Activated CD8-positive, alpha-beta T cell treated with anti-CD3 and anti-CD28 coated beads for 36 hours (primary cell): ENCODE measurements at regions not wholly inside any gene's neighbourhood (a gene's known extent, or its start where the extent isn't known, plus 50 kb on each side); places are given as distances from the start of the nearest gene placed in this dataset.

Experiments
- ATAC-seq: fragments of 200-7000 bp; cut with Tn5 transposase; one replicate; pipeline ENCODE4 v1.10.0; 2021; ENCODE audit warnings: mild to moderate bottlenecking, moderate library complexity
- CTCF ChIA-PET: fragments of 350-600 bp; sonication (Branson Sonifier 250); formaldehyde crosslinking; loops from one replicate; lab custom pipeline; 2021; ENCODE audit warnings: antibody characterized with exemption; lab: Charles Lee
- POLR2A ChIA-PET: fragments of 350-600 bp; sonication (Branson Sonifier 250); formaldehyde crosslinking; loops from one replicate; lab custom pipeline; 2021; ENCODE audit warnings: antibody characterized with exemption; lab: Charles Lee
- DNase-seq: peaks from one replicate; pipeline ENCODE4 v3.0.0-alpha.2; 2020
- H3K27ac Mint-ChIP-seq: one replicate; pipeline ENCODE4 v1.8.0; 2021; ENCODE audit warnings: mild to moderate bottlenecking, mixed read lengths
- H3K27me3 Mint-ChIP-seq: one replicate; pipeline ENCODE4 v1.8.0; 2021; ENCODE audit warnings: mixed read lengths
- H3K36me3 Mint-ChIP-seq: one replicate; pipeline ENCODE4 v1.8.0; 2021; ENCODE audit warnings: low read depth, mixed read lengths
- H3K4me1 Mint-ChIP-seq: one replicate; pipeline ENCODE4 v1.8.0; 2021; ENCODE audit warnings: low read depth, mixed read lengths
- H3K4me3 Mint-ChIP-seq: one replicate; pipeline ENCODE4 v1.8.0; 2021; ENCODE audit warnings: mild to moderate bottlenecking, moderate library complexity, mixed read lengths
- H3K9me3 Mint-ChIP-seq: one replicate; pipeline ENCODE4 v1.8.0; 2021; ENCODE audit warnings: mixed read lengths
- CTCF ChIP-seq: fragments of 200-600 bp; IDR thresholded peaks from one replicate; pipeline ENCODE4 v1.8.0; 2022; ENCODE audit warnings: antibody characterized with exemption, mild to moderate bottlenecking
- intact Hi-C: fragments of 100-400 bp; cut with micrococcal nuclease; formaldehyde crosslinking; loops from one replicate; pipeline ENCODE4 v1.10.0; 2022

- TF ChIP-seq CTCF, result no peak
Measured at GRCh38 chr4:58144721-58145120, 1034.5 kb upstream of the IGFBP7 start.

GRCh38 chr4:58138786-58139668 is 1028.8 kb upstream of the IGFBP7 start:
- ChIA-PET POLR2A (no interaction called here), CTCF (no interaction called here)
- intact Hi-C loops, result no loop called here
- H3K4me3 Mint-ChIP-seq, result no peak overlapping the region
- no peaks in the 10 kb centered on the region for H3K27me3 Mint-ChIP-seq
- no peak overlapping the region for H3K27ac Mint-ChIP-seq
- H3K9me3 Mint-ChIP-seq, result peaks cover 5% of the 10 kb centered on the region
- ATAC-seq (no peak), DNase-seq (no peak)
- H3K36me3 Mint-ChIP-seq, result no peaks in the 10 kb centered on the region
- no peak for TF ChIP-seq CTCF
- no peaks in the 10 kb centered on the region for H3K4me1 Mint-ChIP-seq

More at GRCh38 chr4:58144721-58145120, 1034.5 kb upstream of the IGFBP7 start:
- ChIA-PET POLR2A (no interaction called here), CTCF (no interaction called here)
- intact Hi-C loops, result no loop called here
- no peak overlapping the region for H3K4me3 Mint-ChIP-seq
- H3K9me3 Mint-ChIP-seq, result peaks cover 5% of the 10 kb centered on the region
- no peak overlapping the region for H3K27ac Mint-ChIP-seq
- no peaks in the 10 kb centered on the region for H3K36me3 Mint-ChIP-seq
- ATAC-seq, result no peak
- H3K27me3 Mint-ChIP-seq, result no peaks in the 10 kb centered on the region
- DNase-seq, result no peak
- no peaks in the 10 kb centered on the region for H3K4me1 Mint-ChIP-seq

- intact Hi-C loops, result no loop called here
- H3K4me3 Mint-ChIP-seq, result no peak overlapping the region
- H3K36me3 Mint-ChIP-seq, result no peaks in the 10 kb centered on the region
- no peaks in the 10 kb centered on the region for H3K27me3 Mint-ChIP-seq
- H3K9me3 Mint-ChIP-seq, result peaks cover 5% of the 10 kb centered on the region
- TF ChIP-seq CTCF, result no peak
- no peaks in the 10 kb centered on the region for H3K4me1 Mint-ChIP-seq
- ATAC-seq (no peak), DNase-seq (no peak)
- H3K27ac Mint-ChIP-seq, result no peak overlapping the region
- CTCF ChIA-PET, result no interaction called here
- POLR2A ChIA-PET, result no interaction called here
Measured at GRCh38 chr4:58136604-58137003, 1026.4 kb upstream of the IGFBP7 start.

- no peaks in the 10 kb centered on the region for H3K9me3 Mint-ChIP-seq
- no peaks in the 10 kb centered on the region for H3K4me1 Mint-ChIP-seq
- DNase-seq (no peak), ATAC-seq (no peak)
- no peaks in the 10 kb centered on the region for H3K27me3 Mint-ChIP-seq
- ChIA-PET POLR2A (no interaction called here), CTCF (no interaction called here)
- intact Hi-C loops, result no loop called here
- no peak overlapping the region for H3K27ac Mint-ChIP-seq
- no peak overlapping the region for H3K4me3 Mint-ChIP-seq
- TF ChIP-seq CTCF, result no peak
- H3K36me3 Mint-ChIP-seq, result no peaks in the 10 kb centered on the region
Measured at GRCh38 chr4:58127680-58128079, 1017.5 kb upstream of the IGFBP7 start.

- Mint-ChIP-seq H3K36me3 (no peaks in the 10 kb centered on the region), H3K27me3 (no peaks in the 10 kb centered on the region), H3K4me3 (no peak overlapping the region), H3K4me1 (no peaks in the 10 kb centered on the region), H3K27ac (no peak overlapping the region), H3K9me3 (peaks cover 3% of the 10 kb centered on the region)
- no peak for ATAC-seq
- POLR2A ChIA-PET, result no interaction called here
- CTCF ChIA-PET, result no interaction called here
- no peak for DNase-seq
- intact Hi-C loops, result no loop called here
- TF ChIP-seq CTCF, result no peak
Measured at GRCh38 chr4:58119298-58119697, 1009.1 kb upstream of the IGFBP7 start.
